Fibroblast of the aortic adventitia (primary cell): ENCODE measurements at regions not wholly inside any gene's neighbourhood (a gene's known extent, or its start where the extent isn't known, plus 50 kb on each side); places are given as distances from the start of the nearest gene placed in this dataset.

Source experiments
- DNase-seq: peaks from one replicate; pipeline ENCODE4 v3.0.0-alpha.2; 2010; ENCODE audit warnings: low read depth
- H3K4me3 ChIP-seq: 2 replicates; pipeline ENCODE4 v1.5.1; 2011; ENCODE audit warnings: low read depth, mild to moderate bottlenecking, control low read depth, low read length, moderate library complexity
- TF ChIP-seq, protein P1 (sequence below): IDR thresholded peaks from 2 replicates; pipeline ENCODE4 v1.5.1; 2011; ENCODE audit warnings: mild to moderate bottlenecking, low read length, control low read depth, inconsistent platforms; ENCODE audit not compliant: insufficient read depth

DNA sequence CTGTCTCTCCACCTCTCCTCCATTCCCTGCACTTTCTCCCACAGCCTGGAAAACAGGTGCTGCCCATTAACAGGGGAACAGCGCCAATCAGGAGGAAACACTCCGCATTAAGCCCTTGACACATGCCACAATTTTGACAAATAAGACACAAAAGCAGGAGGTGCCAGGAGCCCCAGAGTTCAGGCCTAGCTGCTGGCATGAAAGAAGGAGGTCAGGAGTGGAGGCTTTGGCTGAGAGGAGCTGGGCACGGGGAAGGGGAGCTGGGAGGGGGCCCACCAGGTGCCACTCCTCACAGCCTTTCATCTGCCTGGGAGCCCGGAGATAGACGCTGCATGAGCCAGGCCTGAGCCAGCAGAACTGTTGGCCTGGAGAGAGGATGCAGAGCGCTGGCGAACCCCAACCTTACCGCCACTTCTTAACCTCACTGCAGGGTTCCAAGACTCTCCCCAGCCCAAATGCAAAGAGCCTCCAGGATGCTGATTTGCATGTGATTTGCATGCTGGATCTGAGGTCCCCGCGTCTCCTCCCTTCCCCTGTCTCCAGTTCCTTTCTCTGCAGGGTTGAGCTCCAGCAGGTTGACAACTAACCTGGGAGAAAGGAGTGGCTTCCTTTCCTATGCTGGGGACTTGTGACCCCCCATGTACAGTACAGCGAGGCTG lies 139.8 kb upstream of the SDK2 start:
- TF ChIP-seq, protein P1, sequence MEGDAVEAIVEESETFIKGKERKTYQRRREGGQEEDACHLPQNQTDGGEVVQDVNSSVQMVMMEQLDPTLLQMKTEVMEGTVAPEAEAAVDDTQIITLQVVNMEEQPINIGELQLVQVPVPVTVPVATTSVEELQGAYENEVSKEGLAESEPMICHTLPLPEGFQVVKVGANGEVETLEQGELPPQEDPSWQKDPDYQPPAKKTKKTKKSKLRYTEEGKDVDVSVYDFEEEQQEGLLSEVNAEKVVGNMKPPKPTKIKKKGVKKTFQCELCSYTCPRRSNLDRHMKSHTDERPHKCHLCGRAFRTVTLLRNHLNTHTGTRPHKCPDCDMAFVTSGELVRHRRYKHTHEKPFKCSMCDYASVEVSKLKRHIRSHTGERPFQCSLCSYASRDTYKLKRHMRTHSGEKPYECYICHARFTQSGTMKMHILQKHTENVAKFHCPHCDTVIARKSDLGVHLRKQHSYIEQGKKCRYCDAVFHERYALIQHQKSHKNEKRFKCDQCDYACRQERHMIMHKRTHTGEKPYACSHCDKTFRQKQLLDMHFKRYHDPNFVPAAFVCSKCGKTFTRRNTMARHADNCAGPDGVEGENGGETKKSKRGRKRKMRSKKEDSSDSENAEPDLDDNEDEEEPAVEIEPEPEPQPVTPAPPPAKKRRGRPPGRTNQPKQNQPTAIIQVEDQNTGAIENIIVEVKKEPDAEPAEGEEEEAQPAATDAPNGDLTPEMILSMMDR: no peak
- no peak for DNase-seq
- H3K4me3 ChIP-seq: no peak overlapping the region

DNA sequence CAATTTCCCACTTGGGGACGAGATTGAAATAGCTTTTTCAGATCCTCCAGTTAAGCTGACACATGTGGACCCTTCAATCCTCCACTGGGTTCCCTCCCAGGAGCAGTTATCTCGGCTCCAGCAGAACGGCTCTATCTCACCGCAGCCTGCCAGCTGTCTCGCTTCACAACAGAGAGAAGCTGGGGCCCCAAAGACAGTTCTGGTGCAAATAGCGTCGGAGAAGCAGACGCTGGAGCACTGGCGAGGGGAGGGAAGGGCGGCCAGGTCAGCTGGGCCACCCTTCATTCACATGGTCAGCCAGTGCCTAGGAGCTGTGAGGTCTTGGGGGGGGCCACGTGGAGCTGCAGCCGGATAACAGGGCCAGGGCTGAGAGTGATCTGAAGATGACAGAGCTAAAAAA lies 141.3 kb upstream of the SDK2 start:
- TF ChIP-seq, protein P1: no peak
- H3K4me3 ChIP-seq: no peak overlapping the region
- DNase-seq: no peak

DNA sequence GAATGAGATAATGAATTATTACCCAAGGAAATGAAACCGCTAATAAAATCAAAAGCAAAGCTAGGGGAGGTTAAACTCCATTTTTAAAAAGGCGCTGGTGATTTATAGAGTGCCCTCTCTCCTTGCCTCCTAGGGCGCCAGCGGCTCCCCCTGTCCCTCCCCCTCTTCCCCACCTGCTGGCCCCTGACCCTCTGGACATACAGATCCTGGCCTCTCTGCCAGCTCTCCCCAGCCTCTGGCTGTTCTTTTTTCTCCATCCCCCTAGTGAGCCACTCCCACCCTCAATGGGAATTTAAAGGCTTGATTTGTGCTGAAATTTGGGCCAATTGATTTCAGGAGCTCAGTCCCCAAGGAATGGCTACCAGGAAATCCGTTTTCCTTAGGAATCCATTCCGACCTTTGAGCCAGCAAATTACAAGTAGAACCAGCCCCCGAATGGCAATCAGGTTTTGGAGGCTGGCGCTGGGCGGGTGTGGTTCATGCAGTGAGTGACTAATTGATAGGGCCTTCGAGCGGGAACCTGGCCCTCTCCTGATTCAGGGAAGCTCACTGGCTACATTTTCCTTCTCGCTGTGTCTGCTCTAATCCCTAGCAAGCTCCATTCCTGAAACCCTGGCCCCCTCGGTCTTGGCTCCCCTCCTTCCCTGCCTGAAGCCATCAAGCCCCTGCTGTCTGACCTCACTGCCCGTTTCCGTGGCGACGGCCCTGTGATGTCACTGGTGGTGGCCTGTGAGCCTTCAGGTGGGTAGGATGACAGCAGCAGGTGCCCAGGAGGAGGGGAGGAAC lies 141.9 kb upstream of the SDK2 start:
- no peak for DNase-seq
- TF ChIP-seq, protein P1: no peak

DNA sequence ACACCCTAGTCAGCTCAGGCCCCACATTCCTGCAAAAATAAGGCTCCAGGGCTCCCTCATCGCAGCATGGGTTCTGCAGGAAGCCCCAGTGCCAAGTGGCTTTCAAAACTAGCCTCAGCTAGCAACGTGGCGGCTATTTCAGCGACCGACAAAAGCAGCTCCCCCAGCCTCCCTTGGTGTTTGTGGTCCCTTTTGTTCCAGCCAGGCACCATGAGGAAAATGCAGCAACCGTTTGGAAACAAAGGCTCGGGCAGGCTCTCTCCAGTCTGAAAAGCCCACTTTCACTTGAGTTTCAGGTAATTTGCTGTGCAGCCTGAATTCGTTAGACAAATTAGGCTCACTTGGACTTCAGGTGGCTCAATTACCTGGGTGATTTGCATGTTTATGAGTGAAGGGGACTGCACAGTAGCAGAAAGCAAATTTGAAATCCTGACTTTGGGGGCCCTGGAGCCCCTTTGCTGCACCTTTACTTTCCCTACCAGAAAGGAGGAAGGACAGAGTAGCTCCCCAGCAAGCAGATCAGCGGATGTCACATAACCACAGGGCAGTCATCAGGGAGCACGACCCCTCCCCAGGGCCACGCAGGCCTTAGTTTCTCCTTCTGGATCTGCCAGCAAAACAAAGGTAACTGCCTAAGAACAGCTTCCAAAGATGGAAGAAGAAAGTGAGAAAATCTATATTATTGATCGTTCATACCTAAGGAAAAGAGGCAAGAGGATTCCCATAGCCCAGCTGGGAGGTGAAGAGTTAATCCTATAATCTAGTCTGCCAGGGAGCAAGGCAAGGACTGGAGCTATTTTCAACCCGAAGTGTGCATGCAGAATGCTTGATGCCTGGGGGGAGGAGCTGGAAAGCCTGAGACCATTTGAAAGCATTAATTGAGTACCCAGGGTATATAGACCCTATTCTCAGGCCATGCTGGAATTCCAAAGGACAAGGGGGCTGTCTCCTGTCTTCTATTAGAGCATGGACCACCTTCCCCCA lies 143.1 kb upstream of the SDK2 start:
- H3K4me3 ChIP-seq: no peak overlapping the region
- TF ChIP-seq, protein P1: no peak
- no peak for DNase-seq

More for the DNA sequence above, 141.9 kb upstream of the SDK2 start:
- no peak overlapping the region for H3K4me3 ChIP-seq

DNA sequence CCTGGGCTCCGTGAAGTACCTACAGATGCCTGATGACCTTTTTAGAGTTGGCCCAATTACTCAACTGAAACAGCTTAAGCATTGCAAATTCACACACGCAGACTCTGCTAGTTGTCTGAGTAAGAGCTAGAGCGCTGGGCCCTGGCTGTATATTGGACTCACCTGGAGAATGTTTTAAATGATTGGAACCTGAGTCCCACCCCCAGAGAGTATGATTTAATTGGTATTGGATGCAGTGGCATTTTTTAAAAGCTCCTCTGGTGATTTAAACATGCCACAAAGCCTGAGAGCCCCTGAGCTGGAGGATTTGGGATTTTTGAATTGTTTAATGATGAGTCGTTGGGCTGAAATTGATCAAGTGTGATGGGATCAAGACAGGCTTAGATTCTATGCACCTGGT lies 143.9 kb upstream of the SDK2 start:
- DNase-seq: no peak
- TF ChIP-seq, protein P1: no peak
- H3K4me3 ChIP-seq: no peak overlapping the region

DNA sequence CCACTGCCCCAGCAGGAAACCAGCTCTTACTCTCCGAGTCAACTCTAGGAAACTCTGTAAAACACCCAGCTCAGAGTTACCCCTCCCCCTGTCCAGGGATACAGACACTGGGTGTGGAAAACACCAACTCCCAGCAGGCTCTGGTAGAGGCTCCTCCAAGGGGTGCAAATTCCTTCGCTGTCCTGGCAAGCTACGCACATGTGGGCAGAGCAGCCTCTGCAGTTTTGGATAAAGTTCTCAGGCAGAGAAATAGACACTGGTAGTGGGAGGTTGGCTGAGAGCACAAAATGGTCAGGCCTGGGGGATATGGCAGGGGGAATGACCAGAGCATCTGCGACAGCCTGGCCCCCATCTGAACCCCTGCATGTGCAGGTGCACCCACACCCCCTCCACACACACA lies 146.9 kb upstream of the SDK2 start:
- no peak overlapping the region for H3K4me3 ChIP-seq
- DNase-seq: no peak
- TF ChIP-seq, protein P1: no peak
